HAP-1 (cell line): ENCODE measurements at regions not wholly inside any gene's neighbourhood (a gene's known extent, or its start where the extent isn't known, plus 50 kb on each side); places are given as distances from the start of the nearest gene placed in this dataset.

ENCODE experiments used
- DNase-seq, 2 experiments: peaks; one replicate each; pipeline ENCODE4 v3.0.0-alpha.2; 2016 to 2020; ENCODE audit warnings: low spot score in 2 of 2
- H3K27me3 ChIP-seq: fragments of 250-450 bp; sonication (Bioruptor Pico); 2 replicates; pipeline ENCODE4 v1.5.1; 2020; ENCODE audit warnings: low read depth, mild to moderate bottlenecking, moderate library complexity
- H3K36me3 ChIP-seq: fragments of 250-450 bp; sonication (Bioruptor Pico); replicated peaks from 2 replicates; pipeline ENCODE4 v1.5.1; 2020; ENCODE audit warnings: mild to moderate bottlenecking
- H3K4me1 ChIP-seq: fragments of 250-450 bp; sonication (Bioruptor Pico); 2 replicates; pipeline ENCODE4 v1.5.1; 2020; ENCODE audit warnings: mild to moderate bottlenecking
- H3K4me3 ChIP-seq: fragments of 250-450 bp; sonication (Bioruptor Pico); 2 replicates; pipeline ENCODE4 v1.5.1; 2020; ENCODE audit warnings: mild to moderate bottlenecking, moderate library complexity
- H3K9me3 ChIP-seq: fragments of 250-450 bp; sonication (Bioruptor Pico); 2 replicates; pipeline ENCODE4 v1.5.1; 2020; ENCODE audit warnings: mild to moderate bottlenecking, moderate library complexity
- in situ Hi-C: fragments of 300-500 bp; cut with MboI; formaldehyde crosslinking; loops from 3 replicates; pipeline ENCODE4 v1.14.3; 2020; ENCODE audit warnings: low sequenced_read_pairs, inconsistent platforms, mixed read lengths

GRCh38 chr2:78416625-78417300 lies 608.7 kb upstream of the REG3G start:
- in situ Hi-C loops: no loop called here
- H3K4me3 ChIP-seq: no peak overlapping the region
- H3K9me3 ChIP-seq: no peaks in the 10 kb centered on the region
- no peaks in the 10 kb centered on the region for H3K4me1 ChIP-seq
- DNase-seq: no peak
- no peaks in the 10 kb centered on the region for H3K27me3 ChIP-seq
- H3K36me3 ChIP-seq: no peaks in the 10 kb centered on the region

DNA sequence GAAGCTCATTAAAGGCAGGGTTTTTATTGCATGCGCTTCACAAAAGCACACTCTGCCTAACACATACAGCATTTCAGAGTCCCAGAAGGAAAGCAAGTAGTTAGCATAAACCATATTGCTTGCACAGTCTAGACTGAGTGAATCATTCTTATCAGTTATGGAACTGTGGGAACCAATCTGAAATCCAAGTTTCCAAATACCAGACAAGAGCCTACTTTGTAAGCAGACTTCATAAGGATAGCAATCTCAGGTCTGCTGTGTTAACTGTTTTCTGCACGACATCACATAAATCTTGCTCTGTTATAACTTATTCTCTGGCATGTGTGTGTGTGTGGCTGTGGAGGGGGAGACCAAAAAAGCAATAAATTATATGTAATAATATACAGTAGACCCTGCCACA lies 608.1 kb upstream of the REG3G start:
- Histone ChIP-seq H3K4me1 (no peaks in the 10 kb centered on the region), H3K27me3 (no peaks in the 10 kb centered on the region), H3K36me3 (no peaks in the 10 kb centered on the region), H3K9me3 (no peaks in the 10 kb centered on the region), H3K4me3 (no peak overlapping the region)
- no peak for DNase-seq
- in situ Hi-C loops: no loop called here

DNA sequence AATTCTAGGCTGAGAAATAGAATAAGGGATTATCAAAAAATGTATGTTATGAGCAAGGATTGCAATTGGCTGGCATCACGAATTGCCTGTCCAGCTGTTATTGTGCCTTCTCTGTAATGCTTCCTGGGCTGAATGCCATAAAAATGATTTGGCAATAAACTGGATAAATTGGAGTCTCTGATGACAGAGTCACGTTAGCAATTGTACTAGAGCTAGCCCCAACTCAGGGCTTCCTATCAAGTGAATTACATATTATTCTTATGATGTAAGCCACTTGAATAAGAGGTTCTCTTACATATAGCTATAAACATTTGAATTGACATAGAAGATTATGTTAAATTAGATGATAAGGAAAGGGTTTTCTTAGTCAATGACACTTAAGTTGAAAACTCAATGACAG lies 607.5 kb upstream of the REG3G start:
- DNase-seq: no peak
- in situ Hi-C loops: no loop called here
- H3K27me3 ChIP-seq: no peaks in the 10 kb centered on the region
- H3K4me3 ChIP-seq: no peak overlapping the region
- H3K4me1 ChIP-seq: no peaks in the 10 kb centered on the region
- H3K36me3 ChIP-seq: no peaks in the 10 kb centered on the region
- no peaks in the 10 kb centered on the region for H3K9me3 ChIP-seq

DNA sequence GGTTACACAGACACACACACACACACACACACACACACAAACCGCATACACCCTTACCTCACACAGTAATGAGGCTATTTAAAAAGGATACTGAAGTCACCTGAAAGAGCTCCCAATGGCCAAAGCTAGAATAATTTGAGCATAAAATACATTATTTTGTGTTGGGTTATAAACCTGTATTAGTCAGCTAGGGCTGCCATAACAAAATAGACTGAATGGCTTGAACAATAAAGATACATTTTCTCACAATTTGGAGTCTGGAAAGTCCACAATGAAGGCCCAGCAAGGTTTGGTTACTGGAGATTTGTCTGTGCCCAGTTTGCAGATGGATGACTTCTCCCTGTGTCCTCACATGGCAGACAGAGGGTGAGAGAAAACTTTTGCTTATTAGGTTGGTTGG lies 605.4 kb upstream of the REG3G start:
- in situ Hi-C loops: no loop called here
- Histone ChIP-seq H3K27me3 (no peaks in the 10 kb centered on the region), H3K4me1 (no peaks in the 10 kb centered on the region), H3K4me3 (no peak overlapping the region), H3K36me3 (no peaks in the 10 kb centered on the region), H3K9me3 (no peaks in the 10 kb centered on the region)
- DNase-seq: no peak

DNA sequence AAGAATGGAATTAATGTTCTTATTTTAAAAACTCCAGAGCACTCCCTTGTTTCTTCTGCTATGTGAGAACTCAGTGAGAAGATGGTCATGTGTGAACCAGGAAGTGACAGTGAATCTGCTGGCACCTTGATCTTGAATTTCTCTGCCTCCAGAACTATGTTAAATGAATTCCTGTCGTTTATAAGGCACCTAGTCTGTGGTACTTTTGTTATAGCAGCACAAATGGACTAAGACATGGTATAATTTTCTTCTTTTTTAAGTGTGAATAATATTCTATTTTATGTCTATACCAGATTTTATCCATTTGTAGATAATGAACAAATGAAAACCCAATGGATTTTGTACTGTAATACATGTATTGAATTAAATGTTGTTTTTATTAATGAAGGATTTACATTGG lies 601.9 kb upstream of the REG3G start:
- in situ Hi-C loops: no loop called here
- Histone ChIP-seq H3K9me3 (no peaks in the 10 kb centered on the region), H3K4me1 (no peaks in the 10 kb centered on the region), H3K4me3 (no peak overlapping the region), H3K36me3 (no peaks in the 10 kb centered on the region), H3K27me3 (no peaks in the 10 kb centered on the region)
- DNase-seq: no peak

- DNase-seq: no peak
These were observed 598.3 kb upstream of the REG3G start for GRCh38 chr2:78427170-78427569.

DNA sequence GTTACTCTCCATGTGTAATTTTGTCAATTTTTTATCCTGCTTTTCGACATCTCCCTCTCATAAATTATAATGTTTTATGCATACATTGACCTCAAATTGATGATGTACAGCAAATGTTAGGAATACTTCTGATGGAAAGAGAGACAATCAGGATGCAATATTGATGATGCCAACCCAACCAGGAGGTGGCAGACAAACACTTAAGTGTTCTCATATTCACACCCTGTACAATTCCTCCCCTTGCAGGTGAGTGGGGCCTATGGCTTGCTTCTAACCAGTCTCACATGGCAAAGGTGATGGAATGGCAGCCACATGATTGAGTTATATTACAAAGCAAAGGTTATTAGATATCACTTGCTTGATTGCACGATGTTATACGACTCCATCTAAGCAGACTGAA lies 594.3 kb upstream of the REG3G start:
- Histone ChIP-seq H3K36me3 (no peaks in the 10 kb centered on the region), H3K4me1 (no peaks in the 10 kb centered on the region), H3K9me3 (no peaks in the 10 kb centered on the region), H3K4me3 (no peak overlapping the region), H3K27me3 (no peaks in the 10 kb centered on the region)
- in situ Hi-C loops: no loop called here
- DNase-seq: no peak

More at GRCh38 chr2:78427170-78427569, 598.3 kb upstream of the REG3G start:
- Histone ChIP-seq H3K4me1 (no peaks in the 10 kb centered on the region), H3K27me3 (no peaks in the 10 kb centered on the region), H3K9me3 (no peaks in the 10 kb centered on the region), H3K36me3 (no peaks in the 10 kb centered on the region), H3K4me3 (no peak overlapping the region)
- in situ Hi-C loops: no loop called here

GRCh38 chr2:78439122-78439521 lies 586.4 kb upstream of the REG3G start:
- H3K9me3 ChIP-seq: no peaks in the 10 kb centered on the region
- no peaks in the 10 kb centered on the region for H3K4me1 ChIP-seq
- no peak for DNase-seq
- H3K4me3 ChIP-seq: no peak overlapping the region
- in situ Hi-C loops: no loop called here
- no peaks in the 10 kb centered on the region; the same call in 1 of the 2 replicates for H3K36me3 ChIP-seq
- no peaks in the 10 kb centered on the region for H3K27me3 ChIP-seq

DNA sequence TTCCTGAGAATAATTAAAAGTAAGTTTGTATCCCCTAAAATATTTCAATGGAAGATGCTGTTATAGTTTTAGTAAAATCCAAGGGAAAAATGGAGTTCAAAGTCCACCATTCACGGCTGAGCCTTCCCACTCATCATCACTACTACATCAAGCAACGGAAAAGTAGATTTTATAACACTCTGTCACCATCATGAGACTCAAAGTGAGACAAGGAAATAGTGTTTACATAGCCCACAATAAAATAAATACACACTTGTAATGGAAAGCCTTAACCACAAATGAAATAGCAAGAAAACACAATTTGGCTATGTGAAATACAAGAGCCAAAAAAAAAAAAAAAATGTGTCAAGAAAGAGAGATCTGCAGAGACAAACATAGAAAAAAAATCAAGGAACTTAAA lies 569.9 kb upstream of the REG3G start:
- no peaks in the 10 kb centered on the region for H3K36me3 ChIP-seq
- DNase-seq: no peak
- no peaks in the 10 kb centered on the region for H3K27me3 ChIP-seq
- no peaks in the 10 kb centered on the region for H3K9me3 ChIP-seq
- in situ Hi-C loops: no loop called here
- no peaks in the 10 kb centered on the region; the same call in 1 of the 2 replicates for H3K4me1 ChIP-seq
- H3K4me3 ChIP-seq: no peak overlapping the region

DNA sequence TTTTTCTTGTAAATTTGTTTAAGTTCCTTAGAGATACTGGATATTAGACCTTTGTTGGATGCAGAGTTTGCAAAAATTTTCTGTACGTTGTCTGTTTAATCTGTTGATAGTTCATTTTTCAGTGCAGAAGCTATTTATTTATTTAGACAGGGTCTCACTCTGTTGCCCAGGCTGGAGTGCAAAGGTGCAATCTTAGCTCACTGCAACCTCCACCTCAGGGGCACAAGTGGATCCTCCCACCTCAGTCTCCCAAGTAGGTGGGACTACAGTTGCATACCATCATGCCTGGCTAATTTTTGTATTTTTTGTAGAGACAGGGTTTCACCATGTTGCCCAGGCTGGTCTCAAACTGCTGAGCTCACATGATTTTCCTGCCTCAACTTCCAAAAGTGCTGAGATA lies 568.2 kb upstream of the REG3G start:
- no peaks in the 10 kb centered on the region for H3K9me3 ChIP-seq
- DNase-seq: no peak
- in situ Hi-C loops: no loop called here
- H3K36me3 ChIP-seq: no peaks in the 10 kb centered on the region
- H3K27me3 ChIP-seq: no peaks in the 10 kb centered on the region
- no peaks in the 10 kb centered on the region; the same call in 1 of the 2 replicates for H3K4me1 ChIP-seq
- H3K4me3 ChIP-seq: no peak overlapping the region

- in situ Hi-C loops: no loop called here
- DNase-seq: no peak
These were observed 559.8 kb upstream of the REG3G start for GRCh38 chr2:78465707-78466106.

DNA sequence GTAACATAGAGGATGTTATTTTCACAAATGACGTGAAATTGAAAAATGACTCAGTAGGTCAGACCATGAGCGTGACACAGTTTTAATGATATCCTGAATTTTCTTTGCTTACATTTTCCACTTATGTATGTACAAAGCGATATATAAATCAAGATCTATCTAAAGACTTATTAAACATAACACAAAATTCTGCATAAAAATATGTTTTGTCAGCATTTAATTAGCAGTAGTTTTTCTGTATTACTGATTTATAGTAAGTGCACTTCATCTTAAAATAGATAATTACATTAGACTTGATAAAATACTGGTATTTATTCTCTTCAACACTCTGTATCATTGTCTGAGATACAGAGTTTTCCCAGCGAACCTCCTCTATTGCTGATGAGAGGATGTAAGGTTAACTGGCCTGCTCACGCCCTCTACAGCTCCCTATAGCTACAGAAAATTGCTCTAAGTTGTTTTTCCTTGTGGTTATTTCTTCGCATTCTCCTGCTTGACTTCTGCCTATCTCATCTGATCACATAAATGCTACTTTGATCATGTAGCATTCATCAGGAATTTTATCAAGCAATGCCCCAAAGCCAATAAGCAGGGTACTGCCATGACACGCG lies 548.8 kb upstream of the REG3G start:
- no peaks in the 10 kb centered on the region for H3K27me3 ChIP-seq
- H3K4me3 ChIP-seq: no peak overlapping the region
- no peaks in the 10 kb centered on the region for H3K4me1 ChIP-seq
- no peak for DNase-seq
- in situ Hi-C loops: no loop called here
- H3K36me3 ChIP-seq: no peaks in the 10 kb centered on the region
- no peaks in the 10 kb centered on the region for H3K9me3 ChIP-seq

More at GRCh38 chr2:78465707-78466106, 559.8 kb upstream of the REG3G start:
- Histone ChIP-seq H3K9me3 (no peaks in the 10 kb centered on the region), H3K4me1 (no peaks in the 10 kb centered on the region), H3K36me3 (no peaks in the 10 kb centered on the region), H3K27me3 (no peaks in the 10 kb centered on the region), H3K4me3 (no peak overlapping the region)

GRCh38 chr2:78486565-78486964 lies 538.9 kb upstream of the REG3G start:
- H3K4me1 ChIP-seq: no peaks in the 10 kb centered on the region

DNA sequence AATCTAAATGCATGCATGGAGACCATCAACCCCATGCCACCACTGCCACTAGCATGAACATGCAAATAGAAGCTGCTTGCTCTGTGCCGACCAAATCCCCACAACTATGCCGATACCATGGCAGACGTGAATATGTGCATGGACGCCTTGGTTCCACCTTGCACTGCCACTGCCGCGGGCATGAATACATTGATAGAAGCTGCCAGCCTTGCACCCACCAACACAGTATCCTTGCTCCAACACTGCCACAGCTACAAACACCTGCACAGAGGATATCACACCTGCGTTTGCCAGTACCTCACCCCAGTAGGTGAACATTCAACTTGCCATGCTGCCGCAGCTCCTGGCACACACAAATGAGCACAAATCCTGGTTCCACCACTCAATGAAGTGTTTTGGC lies 527.4 kb upstream of the REG3G start:
- no peaks in the 10 kb centered on the region for H3K4me1 ChIP-seq
- DNase-seq: no peak

More at GRCh38 chr2:78486565-78486964, 538.9 kb upstream of the REG3G start:
- Histone ChIP-seq H3K27me3 (no peaks in the 10 kb centered on the region), H3K4me3 (no peak overlapping the region), H3K36me3 (no peaks in the 10 kb centered on the region), H3K9me3 (no peaks in the 10 kb centered on the region)
- in situ Hi-C loops: no loop called here
- DNase-seq: no peak

GRCh38 chr2:78506301-78506700 lies 519.2 kb upstream of the REG3G start:
- DNase-seq: no peak
- in situ Hi-C loops: no loop called here
- Histone ChIP-seq H3K9me3 (no peaks in the 10 kb centered on the region), H3K27me3 (no peaks in the 10 kb centered on the region), H3K4me1 (no peaks in the 10 kb centered on the region), H3K36me3 (no peaks in the 10 kb centered on the region), H3K4me3 (no peak overlapping the region)

More for the DNA sequence above, 527.4 kb upstream of the REG3G start:
- Histone ChIP-seq H3K36me3 (no peaks in the 10 kb centered on the region), H3K9me3 (no peaks in the 10 kb centered on the region), H3K27me3 (no peaks in the 10 kb centered on the region), H3K4me3 (no peak overlapping the region)
- in situ Hi-C loops: no loop called here
